ENCODE measurements at regions not wholly inside any gene's neighbourhood (a gene's known extent, or its start where the extent isn't known, plus 50 kb on each side); places are given as distances from the start of the nearest gene placed in this dataset.
"Not testable (repeated sequence)": the region's sequence is repeated elsewhere in the genome, so short reads cannot be mapped to it uniquely, and the experiment has no call there.

GRCh38 chr22:11065876-11066457, 4462.0 kb upstream of the OR11H1 start:
- TF ChIP-seq CREB5 (CRISPR knock-in tag; IDR thresholded peaks at IDR 0.05; ENCODE audit: low read depth); ZNF70 (CRISPR knock-in tag; IDR thresholded peaks at IDR 0.05); ZC3H10 (CRISPR knock-in tag; IDR thresholded peaks at IDR 0.05); ZFP3 (CRISPR knock-in tag; IDR thresholded peaks at IDR 0.05); ARNTL (CRISPR knock-in tag; IDR thresholded peaks at IDR 0.05; ENCODE audit: borderline replicate concordance, low read depth); CSDC2 (CRISPR knock-in tag; IDR thresholded peaks at IDR 0.05); ESRRG (CRISPR knock-in tag; IDR thresholded peaks at IDR 0.05); POU6F1 (CRISPR knock-in tag; IDR thresholded peaks at IDR 0.05; ENCODE audit: borderline replicate concordance, low read depth); CSRNP3 (CRISPR knock-in tag; IDR thresholded peaks at IDR 0.05); BACH2 (CRISPR knock-in tag; IDR thresholded peaks at IDR 0.05; ENCODE audit: borderline replicate concordance); ZFP30 (CRISPR knock-in tag; IDR thresholded peaks at IDR 0.05); ZNF8 (CRISPR knock-in tag; IDR thresholded peaks at IDR 0.05); PATZ1 (CRISPR knock-in tag; IDR thresholded peaks at IDR 0.05; ENCODE audit: borderline replicate concordance): not testable (repeated sequence)

Data from SK-N-SH treated with all-trans-retinoic acid at 6 μM for 48 hours (cell line).